ENCODE measurements at regions not wholly inside any gene's neighbourhood (a gene's known extent, or its start where the extent isn't known, plus 50 kb on each side); places are given as distances from the start of the nearest gene placed in this dataset.

GRCh38 chr6:163695414-163695864 lies 280.9 kb downstream of the QKI start:
- no peaks in the 10 kb centered on the region for H3K79me2 ChIP-seq (ENCODE audit: control insufficient read depth, low read length)
- H3K36me3 ChIP-seq (ENCODE audit: control insufficient read depth, low read length), result no peaks in the 10 kb centered on the region
- H3K4me2 ChIP-seq (ENCODE audit: low read length), result no peak overlapping the region
- no peaks in the 10 kb centered on the region for H3K27me3 ChIP-seq (ENCODE audit: control insufficient read depth, low read length)
- no peaks in the 10 kb centered on the region for H3K9me3 ChIP-seq (ENCODE audit: control insufficient read depth, insufficient read depth, low read length)
- no peaks in the 10 kb centered on the region for H3K9me2 ChIP-seq (replicated peaks; ENCODE audit: control insufficient read depth, low read length)
- H3K4me3 ChIP-seq (ENCODE audit: low read length), result no peak overlapping the region
- no peaks in the 10 kb centered on the region for H3F3A ChIP-seq (ENCODE audit: control insufficient read depth, insufficient read depth)
- H3K27ac ChIP-seq (ENCODE audit: low read depth, low read length), result no peak overlapping the region
- TF ChIP-seq EZH2phosphoT487 (IDR thresholded peaks at IDR 0.05; ENCODE audit: borderline replicate concordance, low read length), result no peak
- TF ChIP-seq, protein P1, sequence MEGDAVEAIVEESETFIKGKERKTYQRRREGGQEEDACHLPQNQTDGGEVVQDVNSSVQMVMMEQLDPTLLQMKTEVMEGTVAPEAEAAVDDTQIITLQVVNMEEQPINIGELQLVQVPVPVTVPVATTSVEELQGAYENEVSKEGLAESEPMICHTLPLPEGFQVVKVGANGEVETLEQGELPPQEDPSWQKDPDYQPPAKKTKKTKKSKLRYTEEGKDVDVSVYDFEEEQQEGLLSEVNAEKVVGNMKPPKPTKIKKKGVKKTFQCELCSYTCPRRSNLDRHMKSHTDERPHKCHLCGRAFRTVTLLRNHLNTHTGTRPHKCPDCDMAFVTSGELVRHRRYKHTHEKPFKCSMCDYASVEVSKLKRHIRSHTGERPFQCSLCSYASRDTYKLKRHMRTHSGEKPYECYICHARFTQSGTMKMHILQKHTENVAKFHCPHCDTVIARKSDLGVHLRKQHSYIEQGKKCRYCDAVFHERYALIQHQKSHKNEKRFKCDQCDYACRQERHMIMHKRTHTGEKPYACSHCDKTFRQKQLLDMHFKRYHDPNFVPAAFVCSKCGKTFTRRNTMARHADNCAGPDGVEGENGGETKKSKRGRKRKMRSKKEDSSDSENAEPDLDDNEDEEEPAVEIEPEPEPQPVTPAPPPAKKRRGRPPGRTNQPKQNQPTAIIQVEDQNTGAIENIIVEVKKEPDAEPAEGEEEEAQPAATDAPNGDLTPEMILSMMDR (IDR thresholded peaks at IDR 0.05; ENCODE audit: low read depth, low read length, poor library complexity, severe bottlenecking), result no peak
- H3K4me1 ChIP-seq (ENCODE audit: control insufficient read depth, low read length), result no peaks in the 10 kb centered on the region
- H4K20me1 ChIP-seq (ENCODE audit: control insufficient read depth, insufficient read depth, low read depth, low read length), result no peaks in the 10 kb centered on the region; the same call in 1 of the 2 replicates

DNA sequence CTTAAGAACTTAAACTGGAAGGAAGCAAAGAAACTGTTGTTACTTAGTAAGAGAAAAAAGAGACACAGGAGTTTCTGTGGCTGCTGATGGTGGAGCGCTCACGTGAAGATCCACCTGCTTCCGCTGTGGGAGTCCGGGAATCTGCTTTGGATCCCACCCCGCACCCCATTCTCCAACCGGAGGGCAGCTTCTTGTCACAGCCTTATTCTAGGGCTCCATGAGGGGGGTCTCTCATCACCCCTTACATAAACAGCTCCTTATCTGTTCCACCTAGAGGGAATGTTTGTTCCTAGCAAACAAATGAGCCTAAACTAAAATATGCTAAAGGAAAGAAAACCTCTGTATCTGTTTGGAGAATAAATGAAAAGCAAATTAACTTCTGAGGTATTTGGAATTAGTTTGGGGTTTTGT lies 280.5 kb downstream of the QKI start:
- Histone ChIP-seq H3F3A (ENCODE audit: control insufficient read depth, insufficient read depth) (no peaks in the 10 kb centered on the region), H3K27ac (ENCODE audit: low read depth, low read length) (no peak overlapping the region), H3K4me2 (ENCODE audit: low read length) (no peak overlapping the region)

GRCh38 chr6:163694072-163694471 lies 279.6 kb downstream of the QKI start:
- no peaks in the 10 kb centered on the region for H3K9me3 ChIP-seq (ENCODE audit: control insufficient read depth, insufficient read depth, low read length)

More for the DNA sequence above, 280.5 kb downstream of the QKI start:
- H3K9me3 ChIP-seq (ENCODE audit: control insufficient read depth, insufficient read depth, low read length), result no peaks in the 10 kb centered on the region
- no peaks in the 10 kb centered on the region for H3K36me3 ChIP-seq (ENCODE audit: control insufficient read depth, low read length)
- TF ChIP-seq, protein P1 (IDR thresholded peaks at IDR 0.05; ENCODE audit: low read depth, low read length, poor library complexity, severe bottlenecking), result no peak
- TF ChIP-seq EZH2phosphoT487 (IDR thresholded peaks at IDR 0.05; ENCODE audit: borderline replicate concordance, low read length), result no peak
- no peaks in the 10 kb centered on the region for H3K79me2 ChIP-seq (ENCODE audit: control insufficient read depth, low read length)
- H3K4me3 ChIP-seq (ENCODE audit: low read length), result no peak overlapping the region
- H4K20me1 ChIP-seq (ENCODE audit: control insufficient read depth, insufficient read depth, low read depth, low read length), result no peaks in the 10 kb centered on the region; the same call in 1 of the 2 replicates
- H3K9me2 ChIP-seq (replicated peaks; ENCODE audit: control insufficient read depth, low read length), result no peaks in the 10 kb centered on the region
- no peaks in the 10 kb centered on the region for H3K4me1 ChIP-seq (ENCODE audit: control insufficient read depth, low read length)
- no peaks in the 10 kb centered on the region for H3K27me3 ChIP-seq (ENCODE audit: control insufficient read depth, low read length)

More at GRCh38 chr6:163694072-163694471, 279.6 kb downstream of the QKI start:
- no peak overlapping the region for H3K27ac ChIP-seq (ENCODE audit: low read depth, low read length)
- no peak overlapping the region for H3K4me2 ChIP-seq (ENCODE audit: low read length)
- no peaks in the 10 kb centered on the region for H3K79me2 ChIP-seq (ENCODE audit: control insufficient read depth, low read length)
- H3K27me3 ChIP-seq (ENCODE audit: control insufficient read depth, low read length), result no peaks in the 10 kb centered on the region
- TF ChIP-seq, protein P1 (IDR thresholded peaks at IDR 0.05; ENCODE audit: low read depth, low read length, poor library complexity, severe bottlenecking), result no peak
- TF ChIP-seq EZH2phosphoT487 (IDR thresholded peaks at IDR 0.05; ENCODE audit: borderline replicate concordance, low read length), result no peak
- no peaks in the 10 kb centered on the region for H3K36me3 ChIP-seq (ENCODE audit: control insufficient read depth, low read length)
- no peaks in the 10 kb centered on the region for H3K4me1 ChIP-seq (ENCODE audit: control insufficient read depth, low read length)
- H3K9me2 ChIP-seq (replicated peaks; ENCODE audit: control insufficient read depth, low read length), result no peaks in the 10 kb centered on the region
- no peaks in the 10 kb centered on the region for H3F3A ChIP-seq (ENCODE audit: control insufficient read depth, insufficient read depth)
- H3K4me3 ChIP-seq (ENCODE audit: low read length), result no peak overlapping the region
- H4K20me1 ChIP-seq (ENCODE audit: control insufficient read depth, insufficient read depth, low read depth, low read length), result no peaks in the 10 kb centered on the region; the same call in 1 of the 2 replicates
